Hematopoietic multipotent progenitor cell (in vitro differentiated cells): ENCODE measurements at regions not wholly inside any gene's neighbourhood (a gene's known extent, or its start where the extent isn't known, plus 50 kb on each side); places are given as distances from the start of the nearest gene placed in this dataset.
A peak's percentile ranks its signal among the peaks of the same experiment; 100 is the strongest.

ENCODE experiments used
- DNase-seq, 3 donors: peaks; one replicate each; pipeline ENCODE4 v3.0.0-alpha.2; 2011 to 2015; ENCODE audit warnings: low read depth in 2 of 3, low spot score in 2 of 3

DNA sequence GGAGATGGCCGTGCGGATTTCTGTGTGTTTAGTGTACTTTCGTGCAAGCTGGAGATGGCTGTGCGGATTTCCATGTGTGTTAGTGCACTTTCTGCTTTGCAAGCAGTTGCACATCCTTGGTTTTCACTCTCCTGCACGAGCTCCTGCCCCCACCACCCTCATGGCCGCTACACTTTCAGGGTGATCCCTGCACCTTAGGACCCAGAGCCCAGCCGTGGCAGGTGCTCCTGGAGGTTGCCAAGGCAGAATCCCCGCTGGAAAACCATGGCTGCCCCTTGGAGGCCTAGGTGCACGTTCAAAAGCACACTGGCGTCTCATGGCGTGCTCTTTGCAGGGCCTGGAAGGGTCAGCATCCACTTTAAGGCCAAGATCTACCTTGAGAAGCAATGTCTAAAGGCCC, 311.0 kb upstream of the TNRC6C start:
- no peak for DNase-seq

DNA sequence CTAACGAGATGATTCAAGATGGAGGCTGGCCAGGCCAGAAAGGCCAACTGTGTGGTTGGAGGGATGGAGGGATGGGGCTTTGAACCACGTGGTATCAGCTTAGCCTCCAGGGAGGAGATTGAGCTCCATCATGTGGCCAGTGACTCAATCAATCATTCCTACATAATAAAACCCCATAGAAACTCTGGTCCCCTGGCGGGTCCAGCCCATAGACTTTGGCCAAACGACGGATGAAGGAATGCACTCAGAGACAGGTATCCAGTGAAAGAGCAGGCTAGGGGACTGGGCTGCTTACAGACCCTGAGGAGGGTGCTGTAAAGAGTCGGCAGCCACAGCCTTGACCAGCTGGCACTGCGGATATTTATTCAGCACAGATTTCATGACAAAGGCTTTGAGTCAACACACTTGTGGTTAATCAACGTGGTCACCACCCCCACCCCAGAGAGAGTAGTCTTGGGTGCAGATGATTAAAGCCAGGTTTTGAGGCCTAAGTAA, 308.7 kb upstream of the TNRC6C start:
- no peak for DNase-seq

GRCh38 chr17:77651988-77652387, 306.5 kb upstream of the TNRC6C start:
- DNase-seq, result no peak

GRCh38 chr17:77654296-77654695, 304.2 kb upstream of the TNRC6C start:
- no peak for DNase-seq

DNA sequence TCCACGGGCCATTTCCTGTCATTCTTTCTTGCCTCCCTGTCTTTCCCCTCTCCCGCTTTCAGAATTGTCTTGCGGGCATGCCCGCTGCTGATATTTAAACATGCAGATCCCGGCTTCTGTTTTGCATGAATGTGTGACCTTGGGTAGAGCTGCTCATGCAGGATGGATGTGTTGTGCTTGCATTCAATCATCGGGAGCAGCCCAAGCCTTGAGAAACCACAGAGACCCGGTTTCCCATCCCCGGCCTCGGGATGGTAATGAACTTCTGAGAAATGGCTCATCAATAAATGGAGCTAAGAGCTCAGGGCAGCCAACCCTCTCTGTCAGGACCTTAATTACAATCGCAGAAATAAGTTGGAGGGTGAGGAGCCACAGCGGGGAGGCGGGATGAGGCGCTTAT, 303.7 kb upstream of the TNRC6C start:
- no peak for DNase-seq

GRCh38 chr17:77656054-77656453, 302.4 kb upstream of the TNRC6C start:
- DNase-seq, result no peak

DNA sequence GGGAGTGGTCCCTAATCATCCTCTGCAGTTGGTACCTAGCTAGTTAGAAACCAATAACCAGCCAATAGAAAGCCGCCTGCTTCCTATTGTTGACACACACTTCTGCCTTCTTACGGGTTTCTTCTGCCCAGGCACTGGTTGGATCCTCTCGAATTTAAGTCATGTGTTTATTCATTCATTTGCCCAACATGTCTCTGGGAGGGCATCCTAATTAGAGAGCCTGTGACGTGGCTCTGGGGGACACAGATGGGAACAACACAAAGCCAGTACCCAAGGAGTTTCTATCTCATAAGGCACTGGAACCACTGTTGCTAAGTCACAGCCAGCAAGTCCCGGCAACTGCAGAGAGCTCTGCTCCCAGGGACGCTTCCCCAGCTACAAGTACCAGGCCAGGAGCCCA, 300.7 kb upstream of the TNRC6C start:
- no peak for DNase-seq

DNA sequence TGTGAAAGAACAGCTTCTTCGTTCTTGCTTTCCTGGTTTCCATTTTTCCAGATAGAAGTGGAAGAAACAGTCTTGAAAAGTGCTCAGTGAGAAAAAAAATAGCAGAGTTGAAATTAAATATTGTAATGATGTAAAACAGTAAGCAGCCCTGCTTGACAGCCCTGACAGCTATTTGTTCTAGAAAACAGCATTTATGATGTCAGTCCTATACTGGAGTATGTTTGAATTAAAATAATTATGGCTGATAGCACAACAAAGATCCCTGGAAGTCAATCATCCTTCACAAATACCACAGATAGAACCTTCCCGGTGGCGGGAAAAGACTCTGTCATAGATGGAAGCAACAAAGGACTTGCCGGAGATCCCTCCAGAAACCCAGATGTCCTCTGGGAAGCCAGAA, 298.0 kb upstream of the TNRC6C start:
- no peak for DNase-seq

DNA sequence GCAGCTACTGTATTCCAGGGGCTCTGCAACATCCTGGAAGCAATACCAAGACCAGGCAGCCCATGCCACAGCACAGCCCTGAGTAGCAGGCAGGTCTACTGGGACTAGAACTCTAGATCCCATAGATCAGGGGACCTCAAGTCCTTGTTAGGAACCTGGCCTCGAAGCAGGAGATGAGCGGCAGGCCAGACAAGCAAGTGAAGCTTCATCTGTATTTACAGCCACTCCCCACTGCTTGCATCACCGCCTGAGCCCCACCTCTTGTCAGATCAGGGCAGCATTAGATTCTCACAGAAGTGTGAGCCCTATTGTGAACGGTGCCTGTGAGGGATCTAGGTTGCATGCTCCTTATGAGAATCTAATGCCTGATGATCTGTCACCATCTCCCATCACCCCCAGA, 295.7 kb upstream of the TNRC6C start:
- no peak for DNase-seq

DNA sequence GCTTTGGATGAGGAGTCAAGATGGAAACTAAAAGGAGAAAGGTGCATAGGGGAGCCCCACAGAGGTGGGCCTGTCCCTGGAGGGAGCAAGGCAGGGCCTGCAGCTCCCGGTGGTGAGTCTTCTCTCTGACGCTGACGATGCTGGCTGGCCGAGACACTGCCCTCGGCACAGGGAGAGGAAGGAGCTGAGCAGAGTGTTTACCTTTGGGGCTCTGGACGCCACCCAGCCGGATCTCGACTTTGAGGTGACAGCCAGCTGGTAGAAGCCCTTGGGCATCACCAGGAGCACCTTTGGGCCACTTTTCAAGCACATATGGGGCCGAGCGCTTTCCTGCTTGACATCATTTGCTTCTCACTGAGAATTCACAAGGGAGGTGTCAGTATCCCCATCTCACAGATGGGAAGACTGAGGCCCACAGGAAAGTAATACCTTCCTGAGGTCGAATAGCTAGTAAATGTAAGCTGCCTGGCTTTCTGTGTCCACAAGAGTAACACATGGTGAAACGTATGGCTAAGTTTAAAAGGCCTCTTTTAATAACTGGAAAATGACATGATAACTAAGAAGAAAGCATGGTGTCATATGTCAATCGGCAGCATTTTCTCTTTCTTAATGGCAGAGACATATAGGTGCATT, 294.3 kb upstream of the TNRC6C start:
- no peak for DNase-seq

DNA sequence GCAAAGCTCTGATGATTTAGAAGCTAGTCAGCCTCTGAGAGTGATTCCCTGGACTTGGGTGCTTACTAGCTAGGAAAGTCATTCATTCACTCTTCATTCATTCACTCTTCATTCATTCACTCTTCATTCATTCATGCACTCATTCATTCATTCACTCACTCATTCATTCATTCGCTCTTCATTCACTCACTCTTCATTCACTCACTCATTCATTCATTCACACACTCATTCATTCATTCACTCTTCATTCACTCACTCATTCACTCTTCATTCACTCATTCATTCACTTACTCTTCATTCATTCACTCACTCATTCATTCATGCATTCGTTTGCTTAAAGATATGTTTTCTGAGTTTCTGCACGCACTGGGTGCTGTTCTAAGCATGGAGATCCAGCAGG, 292.7 kb upstream of the TNRC6C start:
- no peak for DNase-seq

DNA sequence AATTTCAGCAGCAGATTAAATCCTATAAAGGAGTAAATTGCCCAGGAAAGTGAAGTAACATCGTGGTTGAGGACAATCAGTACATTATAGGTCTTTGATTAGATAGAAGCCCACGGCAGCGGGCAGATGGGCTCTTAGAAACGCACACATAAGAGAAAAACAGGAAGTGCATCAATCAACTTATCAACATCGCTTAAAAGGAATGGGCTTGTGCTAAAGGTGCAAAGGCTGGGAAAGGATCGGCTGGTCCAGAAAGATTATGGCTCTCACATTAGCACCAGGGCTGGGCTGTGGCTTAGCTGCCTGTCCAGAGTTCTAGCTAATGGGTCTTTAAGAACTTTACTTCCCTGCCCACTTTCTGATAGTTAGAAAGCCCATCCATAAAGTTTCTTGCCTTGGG, 292.0 kb upstream of the TNRC6C start:
- peak in 1 of 3 donors; percentile 42 for DNase-seq

- peak; percentile 63 to 79 (median 68) for DNase-seq
Measured at GRCh38 chr17:77666881-77667395, 291.6 kb upstream of the TNRC6C start.

GRCh38 chr17:77667478-77667877, 291.0 kb upstream of the TNRC6C start:
- DNase-seq, result no peak

GRCh38 chr17:77668518-77668917, 290.0 kb upstream of the TNRC6C start:
- peak in 1 of 3 donors; percentile 44 for DNase-seq

GRCh38 chr17:77670173-77670572, 288.3 kb upstream of the TNRC6C start:
- DNase-seq, result no peak

DNA sequence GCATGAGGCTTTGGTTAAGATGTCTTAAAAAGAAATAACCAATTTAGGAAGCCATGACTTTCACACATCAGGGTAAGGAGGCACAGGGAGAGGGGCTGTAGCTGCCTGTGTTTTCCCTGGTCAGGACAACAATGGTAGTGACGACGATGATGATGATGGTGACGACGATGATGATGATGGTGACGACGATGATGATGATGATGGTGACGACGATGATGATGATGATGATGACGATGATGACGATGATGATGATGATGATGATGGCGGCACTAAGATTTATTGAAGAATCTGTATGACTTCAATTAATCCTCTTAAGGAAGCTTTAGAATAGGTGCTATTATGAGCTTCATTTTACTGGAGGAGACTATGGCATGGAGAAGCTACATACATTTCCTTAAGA, 284.1 kb upstream of the TNRC6C start:
- no peak for DNase-seq

GRCh38 chr17:77675411-77675810, 283.1 kb upstream of the TNRC6C start:
- DNase-seq, result no peak

GRCh38 chr17:77675816-77676215, 282.7 kb upstream of the TNRC6C start:
- DNase-seq, result no peak

DNA sequence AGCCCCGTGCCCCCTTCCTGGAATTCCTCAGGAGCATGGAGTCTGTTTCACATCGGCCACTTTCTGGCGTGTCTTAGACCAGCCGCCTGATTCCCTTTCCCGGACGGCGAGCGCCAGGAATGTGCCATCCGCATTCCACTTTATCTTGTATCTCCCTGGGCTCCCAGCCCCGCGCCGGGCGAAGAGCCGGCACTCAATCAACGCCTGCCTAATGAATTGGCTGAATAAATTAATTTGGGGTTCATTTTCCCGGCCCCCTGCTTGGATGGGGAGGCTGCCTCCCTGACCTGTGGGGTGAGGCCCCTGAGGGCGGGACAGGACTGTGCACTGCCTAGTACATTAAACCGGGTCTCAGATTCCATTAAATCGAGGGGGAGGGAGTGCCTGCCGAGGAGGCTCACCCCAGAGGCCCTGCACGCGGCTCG, 282.3 kb upstream of the TNRC6C start:
- no peak for DNase-seq

- DNase-seq, result no peak
Measured at GRCh38 chr17:77677211-77677610, 281.3 kb upstream of the TNRC6C start.

GRCh38 chr17:77677630-77678029, 280.9 kb upstream of the TNRC6C start:
- no peak for DNase-seq

- DNase-seq, result no peak
Measured at GRCh38 chr17:77679589-77679988, 278.9 kb upstream of the TNRC6C start.
